Myocyte (in vitro differentiated cells): ENCODE measurements at regions not wholly inside any gene's neighbourhood (a gene's known extent, or its start where the extent isn't known, plus 50 kb on each side); places are given as distances from the start of the nearest gene placed in this dataset.

Experiments
- DNase-seq: peaks from one replicate; pipeline ENCODE4 v3.0.0-alpha.2; 2012; ENCODE audit warnings: low read depth

DNA sequence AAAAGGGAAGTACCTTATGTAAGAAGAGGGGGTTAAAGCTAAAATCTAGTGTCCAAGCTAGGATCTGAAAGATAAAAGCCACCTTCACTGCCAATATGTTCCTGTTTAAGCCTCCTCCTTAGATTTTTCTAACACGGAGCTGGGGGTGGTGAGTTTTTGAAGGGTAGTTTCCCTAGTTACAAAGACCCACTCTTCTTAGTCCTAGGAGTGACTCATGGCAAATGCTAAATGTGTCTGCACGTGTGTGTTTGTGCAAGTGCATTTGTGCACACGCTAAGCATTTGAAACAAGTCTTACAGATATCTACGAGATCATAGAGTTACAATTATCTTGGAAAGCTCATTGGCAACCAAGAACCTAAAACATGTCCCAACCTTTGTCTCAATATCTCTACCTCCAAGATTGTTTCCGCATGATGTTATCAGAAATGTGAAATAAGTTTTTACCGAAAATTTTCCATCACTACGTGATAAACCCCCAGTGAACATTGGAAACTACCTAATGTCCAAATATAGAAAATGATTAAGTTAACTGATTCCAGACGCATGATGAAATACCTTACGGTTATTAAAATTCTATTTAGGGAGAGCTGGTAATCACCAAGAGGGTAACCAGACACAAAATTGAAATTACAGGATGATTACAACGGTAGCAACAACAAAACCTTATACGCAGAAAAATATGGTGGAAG, 78.0 kb upstream of the HRH2 start:
- DNase-seq, result no peak

GRCh38 chr5:175582697-175583096, 75.2 kb upstream of the HRH2 start:
- DNase-seq, result no peak

- no peak for DNase-seq
Measured at GRCh38 chr5:175585567-175585966, 72.3 kb upstream of the HRH2 start.

GRCh38 chr5:175588709-175589429, 69.0 kb upstream of the HRH2 start:
- no peak for DNase-seq

- DNase-seq, result no peak
Measured at GRCh38 chr5:175589714-175590113, 68.2 kb upstream of the HRH2 start.

GRCh38 chr5:175590471-175590881, 67.4 kb upstream of the HRH2 start:
- DNase-seq, result peak; percentile 23

GRCh38 chr5:175591293-175591692, 66.6 kb upstream of the HRH2 start:
- DNase-seq, result no peak

- no peak for DNase-seq
Measured at GRCh38 chr5:175593794-175594193, 64.1 kb upstream of the HRH2 start.

GRCh38 chr5:175595905-175596304, 62.0 kb upstream of the HRH2 start:
- no peak for DNase-seq

- DNase-seq, result no peak
Measured at GRCh38 chr5:175596761-175597189, 61.1 kb upstream of the HRH2 start.

DNA sequence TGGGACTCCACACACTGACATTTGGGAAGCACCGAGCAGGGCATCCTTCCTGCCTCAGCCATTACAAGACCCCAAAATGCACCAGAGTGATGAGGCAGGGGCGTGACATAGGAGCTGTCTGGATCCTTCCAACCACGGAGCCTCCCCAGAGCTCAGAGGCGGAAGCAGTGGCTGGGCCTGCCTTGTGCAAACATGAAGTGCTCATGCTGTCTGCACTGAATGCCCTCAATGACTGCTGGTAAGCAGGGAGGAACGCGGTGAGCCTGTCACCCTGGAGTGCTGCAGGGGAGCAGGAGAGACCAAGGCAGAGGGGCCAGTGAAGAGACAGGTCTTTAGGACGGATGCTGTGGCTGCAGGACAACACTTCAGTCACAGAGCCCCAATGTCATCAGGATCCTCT, 60.2 kb upstream of the HRH2 start:
- no peak for DNase-seq

GRCh38 chr5:175598774-175599173, 59.1 kb upstream of the HRH2 start:
- DNase-seq, result no peak

DNA sequence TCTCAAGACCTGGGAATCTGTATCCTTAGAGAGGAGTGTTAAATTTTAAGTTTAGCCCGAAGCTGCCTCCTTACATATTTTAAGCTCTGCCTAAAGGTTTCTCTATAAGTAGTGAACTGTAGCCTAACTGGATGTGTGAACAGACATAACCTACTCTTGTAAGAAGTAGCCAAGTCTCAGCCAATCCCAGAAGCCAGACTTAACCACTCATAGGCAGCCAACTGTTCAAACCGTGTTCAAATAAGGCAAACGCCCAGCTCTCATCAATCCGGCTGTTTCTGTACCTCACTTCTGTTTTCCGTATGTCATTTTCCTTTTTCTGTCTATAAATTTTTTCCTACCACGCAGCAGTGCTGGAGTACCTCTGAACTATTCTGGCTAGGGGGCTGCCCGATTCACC, 58.7 kb upstream of the HRH2 start:
- no peak for DNase-seq

GRCh38 chr5:175603987-175604739, 53.7 kb upstream of the HRH2 start:
- DNase-seq, result no peak

DNA sequence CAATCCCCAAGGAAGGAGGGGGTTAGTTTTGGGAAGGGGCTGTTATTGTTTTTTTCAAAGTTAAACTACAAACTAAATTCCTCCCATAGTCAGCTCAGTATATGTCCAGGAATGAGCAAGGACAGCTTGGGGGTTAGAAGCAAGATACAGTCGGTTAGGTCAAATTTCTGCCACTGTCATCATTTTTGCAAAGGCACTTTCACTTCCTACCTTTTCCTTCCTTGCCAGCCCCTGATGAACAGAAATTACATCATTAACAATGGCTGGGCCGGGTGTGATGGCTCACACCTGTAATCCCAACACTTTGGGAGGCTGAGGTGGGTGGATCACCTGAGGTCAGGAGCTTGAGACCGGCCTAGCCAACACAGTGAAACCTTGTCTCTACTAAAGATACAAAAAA, 51.5 kb upstream of the HRH2 start:
- DNase-seq, result no peak
